ENCODE measurements at regions not wholly inside any gene's neighbourhood (a gene's known extent, or its start where the extent isn't known, plus 50 kb on each side); places are given as distances from the start of the nearest gene placed in this dataset.

GRCh38 chr11:115665175-115665821 lies 161.1 kb upstream of the CADM1 start:
- Histone ChIP-seq H3K4me2 (ENCODE audit: low read length) (no peak overlapping the region), H3K9me3 (ENCODE audit: insufficient read depth, low read length) (no peaks in the 10 kb centered on the region), H3K4me3 (ENCODE audit: low read length) (no peak overlapping the region), H3K79me2 (ENCODE audit: low read length) (no peaks in the 10 kb centered on the region), H3K27me3 (ENCODE audit: low read depth, low read length) (no peaks in the 10 kb centered on the region), H3K9ac (ENCODE audit: low read length) (no peak overlapping the region), H2AFZ (ENCODE audit: low read depth, low read length) (no peak overlapping the region), H3K4me1 (ENCODE audit: low read length) (no peaks in the 10 kb centered on the region), H4K20me1 (ENCODE audit: insufficient read depth, low read length) (no peaks in the 10 kb centered on the region), H3K36me3 (replicated peaks; ENCODE audit: low read depth, low read length) (no peaks in the 10 kb centered on the region), H3K27ac (ENCODE audit: low read length) (no peak overlapping the region)
- TF ChIP-seq EZH2phosphoT487 (IDR thresholded peaks at IDR 0.05; ENCODE audit: low read depth) (no peak), CTCF (IDR thresholded peaks at IDR 0.05; ENCODE audit: low read depth, low read length) (no peak)

- Histone ChIP-seq H3K27ac (ENCODE audit: low read length) (no peak overlapping the region), H4K20me1 (ENCODE audit: insufficient read depth, low read length) (no peaks in the 10 kb centered on the region), H3K9me3 (ENCODE audit: insufficient read depth, low read length) (no peaks in the 10 kb centered on the region), H3K4me1 (ENCODE audit: low read length) (no peaks in the 10 kb centered on the region), H3K4me3 (ENCODE audit: low read length) (no peak overlapping the region), H3K79me2 (ENCODE audit: low read length) (no peaks in the 10 kb centered on the region), H3K9ac (ENCODE audit: low read length) (no peak overlapping the region), H3K27me3 (ENCODE audit: low read depth, low read length) (no peaks in the 10 kb centered on the region), H3K36me3 (replicated peaks; ENCODE audit: low read depth, low read length) (no peaks in the 10 kb centered on the region), H2AFZ (ENCODE audit: low read depth, low read length) (no peak overlapping the region), H3K4me2 (ENCODE audit: low read length) (no peak overlapping the region)
- TF ChIP-seq EZH2phosphoT487 (IDR thresholded peaks at IDR 0.05; ENCODE audit: low read depth) (no peak), CTCF (IDR thresholded peaks at IDR 0.05; ENCODE audit: low read depth, low read length) (no peak)
Observed at GRCh38 chr11:115664313-115664712, 160.1 kb upstream of the CADM1 start.

- Histone ChIP-seq H3K4me3 (ENCODE audit: low read length) (no peak overlapping the region), H3K79me2 (ENCODE audit: low read length) (no peaks in the 10 kb centered on the region)
- TF ChIP-seq EZH2phosphoT487 (IDR thresholded peaks at IDR 0.05; ENCODE audit: low read depth) (no peak), CTCF (IDR thresholded peaks at IDR 0.05; ENCODE audit: low read depth, low read length) (no peak)
Observed at GRCh38 chr11:115663790-115664189, 159.6 kb upstream of the CADM1 start.

GRCh38 chr11:115660030-115660805 lies 156.0 kb upstream of the CADM1 start:
- no peaks in the 10 kb centered on the region for H3K4me1 ChIP-seq (ENCODE audit: low read length)
- H3K4me3 ChIP-seq (ENCODE audit: low read length): no peak overlapping the region

More at GRCh38 chr11:115663790-115664189, 159.6 kb upstream of the CADM1 start:
- H3K4me2 ChIP-seq (ENCODE audit: low read length): no peak overlapping the region
- no peaks in the 10 kb centered on the region for H3K9me3 ChIP-seq (ENCODE audit: insufficient read depth, low read length)
- H3K36me3 ChIP-seq (replicated peaks; ENCODE audit: low read depth, low read length): no peaks in the 10 kb centered on the region
- no peak overlapping the region for H3K27ac ChIP-seq (ENCODE audit: low read length)
- H3K9ac ChIP-seq (ENCODE audit: low read length): no peak overlapping the region
- H4K20me1 ChIP-seq (ENCODE audit: insufficient read depth, low read length): no peaks in the 10 kb centered on the region
- H2AFZ ChIP-seq (ENCODE audit: low read depth, low read length): no peak overlapping the region
- H3K27me3 ChIP-seq (ENCODE audit: low read depth, low read length): no peaks in the 10 kb centered on the region
- no peaks in the 10 kb centered on the region for H3K4me1 ChIP-seq (ENCODE audit: low read length)

More at GRCh38 chr11:115660030-115660805, 156.0 kb upstream of the CADM1 start:
- no peak overlapping the region for H3K27ac ChIP-seq (ENCODE audit: low read length)
- no peaks in the 10 kb centered on the region for H3K9me3 ChIP-seq (ENCODE audit: insufficient read depth, low read length)
- no peaks in the 10 kb centered on the region for H3K27me3 ChIP-seq (ENCODE audit: low read depth, low read length)
- no peak for TF ChIP-seq EZH2phosphoT487 (IDR thresholded peaks at IDR 0.05; ENCODE audit: low read depth)
- no peak for TF ChIP-seq CTCF (IDR thresholded peaks at IDR 0.05; ENCODE audit: low read depth, low read length)
- H3K4me2 ChIP-seq (ENCODE audit: low read length): no peak overlapping the region
- no peak overlapping the region for H3K9ac ChIP-seq (ENCODE audit: low read length)
- H2AFZ ChIP-seq (ENCODE audit: low read depth, low read length): no peak overlapping the region
- no peaks in the 10 kb centered on the region for H4K20me1 ChIP-seq (ENCODE audit: insufficient read depth, low read length)
- no peaks in the 10 kb centered on the region for H3K79me2 ChIP-seq (ENCODE audit: low read length)
- no peaks in the 10 kb centered on the region for H3K36me3 ChIP-seq (replicated peaks; ENCODE audit: low read depth, low read length)

Measured in OCI-LY3 (cell line).